ENCODE measurements at regions not wholly inside any gene's neighbourhood (a gene's known extent, or its start where the extent isn't known, plus 50 kb on each side); places are given as distances from the start of the nearest gene placed in this dataset.

DNA sequence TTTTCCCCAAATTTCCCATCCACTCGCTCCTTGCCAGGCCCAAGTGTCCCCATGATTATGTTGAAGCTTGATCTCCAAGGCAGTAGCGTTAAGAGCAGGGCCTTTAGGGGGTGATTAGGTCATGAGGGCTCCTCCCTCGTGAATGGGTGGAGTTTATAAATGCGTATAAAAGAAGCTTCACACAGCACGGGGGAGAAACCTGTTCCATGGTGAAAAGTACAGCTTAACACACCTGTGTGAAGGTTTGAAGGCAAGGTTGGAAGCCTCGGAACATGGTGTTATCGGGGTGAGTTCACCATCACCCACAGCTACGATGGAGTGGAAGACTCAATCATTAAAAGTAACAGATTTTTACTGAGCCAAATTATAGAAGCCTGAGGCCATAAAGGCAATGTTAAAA, 137.4 kb upstream of the ALKAL2 start:
- TF ChIP-seq, protein P1, sequence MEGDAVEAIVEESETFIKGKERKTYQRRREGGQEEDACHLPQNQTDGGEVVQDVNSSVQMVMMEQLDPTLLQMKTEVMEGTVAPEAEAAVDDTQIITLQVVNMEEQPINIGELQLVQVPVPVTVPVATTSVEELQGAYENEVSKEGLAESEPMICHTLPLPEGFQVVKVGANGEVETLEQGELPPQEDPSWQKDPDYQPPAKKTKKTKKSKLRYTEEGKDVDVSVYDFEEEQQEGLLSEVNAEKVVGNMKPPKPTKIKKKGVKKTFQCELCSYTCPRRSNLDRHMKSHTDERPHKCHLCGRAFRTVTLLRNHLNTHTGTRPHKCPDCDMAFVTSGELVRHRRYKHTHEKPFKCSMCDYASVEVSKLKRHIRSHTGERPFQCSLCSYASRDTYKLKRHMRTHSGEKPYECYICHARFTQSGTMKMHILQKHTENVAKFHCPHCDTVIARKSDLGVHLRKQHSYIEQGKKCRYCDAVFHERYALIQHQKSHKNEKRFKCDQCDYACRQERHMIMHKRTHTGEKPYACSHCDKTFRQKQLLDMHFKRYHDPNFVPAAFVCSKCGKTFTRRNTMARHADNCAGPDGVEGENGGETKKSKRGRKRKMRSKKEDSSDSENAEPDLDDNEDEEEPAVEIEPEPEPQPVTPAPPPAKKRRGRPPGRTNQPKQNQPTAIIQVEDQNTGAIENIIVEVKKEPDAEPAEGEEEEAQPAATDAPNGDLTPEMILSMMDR (IDR thresholded peaks at IDR 0.05; ENCODE audit: extremely low read depth in 1 of 2, insufficient read depth in 1 of 2, low read depth in 1 of 2, low read length in 2 of 2) = no peak
- TF ChIP-seq POLR2AphosphoS5 (IDR thresholded peaks at IDR 0.05; ENCODE audit: insufficient read depth, low read depth, low read length) = no peak

Measured in endothelial cell of umbilical vein (primary cell).